ENCODE measurements at regions not wholly inside any gene's neighbourhood (a gene's known extent, or its start where the extent isn't known, plus 50 kb on each side); places are given as distances from the start of the nearest gene placed in this dataset.

DNA sequence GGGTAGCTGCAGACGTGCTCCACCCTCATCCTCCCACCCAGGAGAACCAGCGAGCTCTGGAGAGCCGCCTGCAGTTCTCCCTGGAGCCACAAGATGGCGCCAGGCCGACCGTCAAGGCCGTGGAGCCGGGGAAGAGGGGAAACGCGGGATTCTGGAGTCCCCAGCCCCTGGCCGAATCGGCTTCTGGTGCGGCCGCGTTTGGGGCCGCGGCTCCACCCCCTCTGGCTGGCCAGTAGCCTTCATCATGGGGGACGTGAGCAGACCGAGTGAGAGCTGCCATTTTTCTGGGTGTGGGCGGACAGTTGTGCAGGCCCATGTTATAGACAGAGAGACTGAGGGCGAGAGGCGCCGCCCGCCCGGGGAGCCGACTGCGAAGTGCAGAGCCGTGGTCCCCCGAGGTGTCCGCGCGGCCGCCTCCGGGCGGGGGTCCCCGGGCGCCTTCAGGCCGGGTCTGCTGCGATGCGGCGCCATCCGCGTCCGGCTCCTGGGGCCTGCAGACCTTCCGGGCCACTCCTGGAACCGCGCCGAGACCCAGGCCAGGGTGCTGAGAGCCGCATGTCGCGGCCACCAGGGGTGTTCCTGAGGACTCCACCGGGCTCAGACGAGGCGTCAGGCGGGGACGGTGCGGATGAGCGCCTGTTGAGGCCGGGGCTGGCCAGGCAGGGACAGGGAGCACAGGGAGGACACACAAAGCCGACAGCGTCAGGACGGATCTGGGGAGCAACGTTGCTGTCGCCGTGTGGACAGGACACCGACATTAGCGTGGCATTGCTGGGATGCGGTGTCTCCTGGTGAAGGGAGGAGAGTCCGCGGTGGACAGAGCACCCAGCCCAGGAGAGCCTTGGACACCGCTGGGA, 418.2 kb upstream of the HS6ST1 start:
- peak in 1 of 2 donors; percentile 87 for DNase-seq (ENCODE audit: low spot score in 2 of 2)
- H3K9me3 ChIP-seq, result no peaks in the 10 kb centered on the region
- TF ChIP-seq, protein P1, sequence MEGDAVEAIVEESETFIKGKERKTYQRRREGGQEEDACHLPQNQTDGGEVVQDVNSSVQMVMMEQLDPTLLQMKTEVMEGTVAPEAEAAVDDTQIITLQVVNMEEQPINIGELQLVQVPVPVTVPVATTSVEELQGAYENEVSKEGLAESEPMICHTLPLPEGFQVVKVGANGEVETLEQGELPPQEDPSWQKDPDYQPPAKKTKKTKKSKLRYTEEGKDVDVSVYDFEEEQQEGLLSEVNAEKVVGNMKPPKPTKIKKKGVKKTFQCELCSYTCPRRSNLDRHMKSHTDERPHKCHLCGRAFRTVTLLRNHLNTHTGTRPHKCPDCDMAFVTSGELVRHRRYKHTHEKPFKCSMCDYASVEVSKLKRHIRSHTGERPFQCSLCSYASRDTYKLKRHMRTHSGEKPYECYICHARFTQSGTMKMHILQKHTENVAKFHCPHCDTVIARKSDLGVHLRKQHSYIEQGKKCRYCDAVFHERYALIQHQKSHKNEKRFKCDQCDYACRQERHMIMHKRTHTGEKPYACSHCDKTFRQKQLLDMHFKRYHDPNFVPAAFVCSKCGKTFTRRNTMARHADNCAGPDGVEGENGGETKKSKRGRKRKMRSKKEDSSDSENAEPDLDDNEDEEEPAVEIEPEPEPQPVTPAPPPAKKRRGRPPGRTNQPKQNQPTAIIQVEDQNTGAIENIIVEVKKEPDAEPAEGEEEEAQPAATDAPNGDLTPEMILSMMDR (IDR thresholded peaks at IDR 0.05), result peak; percentile 76 to 99 (median 99)
- no peak overlapping the region for H3K27ac ChIP-seq
- H3K4me1 ChIP-seq, result peaks cover 8 to 9% of the 10 kb centered on the region in 2 donors
- H3K27me3 ChIP-seq, result no peaks in the 10 kb centered on the region
- H3K36me3 ChIP-seq, result no peaks in the 10 kb centered on the region
- peak overlapping the region; percentile 50 to 58 for H3K4me3 ChIP-seq
- intact Hi-C loops (cut with DNase I), result loop anchor here (5.0 to 10.0 kb wide), 2 partner anchors 412 to 660 kb away; no protein-coding TSS in a partner anchor

DNA sequence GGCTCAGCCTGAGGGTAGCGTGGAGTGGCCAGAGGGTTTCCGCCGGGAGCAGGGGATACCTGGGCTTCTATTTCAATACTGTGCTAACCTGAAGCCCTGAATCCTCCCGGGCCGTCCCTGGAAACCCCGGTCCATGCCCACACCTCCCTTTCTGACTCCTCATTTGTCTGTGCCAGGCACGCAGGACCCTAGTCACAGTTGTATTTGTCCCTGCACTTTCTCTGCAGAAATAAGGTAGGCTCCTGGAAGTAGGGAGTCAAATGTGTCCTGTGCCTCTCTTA, 418.8 kb upstream of the HS6ST1 start:
- H3K9me3 ChIP-seq, result no peaks in the 10 kb centered on the region
- no peak for DNase-seq (ENCODE audit: low spot score in 2 of 2)
- intact Hi-C loops (cut with DNase I), result loop anchor here (5.0 to 10.0 kb wide), 2 partner anchors 413 to 660 kb away; no protein-coding TSS in a partner anchor
- no peak overlapping the region for H3K27ac ChIP-seq
- TF ChIP-seq, protein P1 (IDR thresholded peaks at IDR 0.05), result no peak
- no peaks in the 10 kb centered on the region for H3K27me3 ChIP-seq
- H3K4me1 ChIP-seq, result peaks cover 8 to 9% of the 10 kb centered on the region in 2 donors
- no peaks in the 10 kb centered on the region for H3K36me3 ChIP-seq
- no peak overlapping the region for H3K4me3 ChIP-seq

DNA sequence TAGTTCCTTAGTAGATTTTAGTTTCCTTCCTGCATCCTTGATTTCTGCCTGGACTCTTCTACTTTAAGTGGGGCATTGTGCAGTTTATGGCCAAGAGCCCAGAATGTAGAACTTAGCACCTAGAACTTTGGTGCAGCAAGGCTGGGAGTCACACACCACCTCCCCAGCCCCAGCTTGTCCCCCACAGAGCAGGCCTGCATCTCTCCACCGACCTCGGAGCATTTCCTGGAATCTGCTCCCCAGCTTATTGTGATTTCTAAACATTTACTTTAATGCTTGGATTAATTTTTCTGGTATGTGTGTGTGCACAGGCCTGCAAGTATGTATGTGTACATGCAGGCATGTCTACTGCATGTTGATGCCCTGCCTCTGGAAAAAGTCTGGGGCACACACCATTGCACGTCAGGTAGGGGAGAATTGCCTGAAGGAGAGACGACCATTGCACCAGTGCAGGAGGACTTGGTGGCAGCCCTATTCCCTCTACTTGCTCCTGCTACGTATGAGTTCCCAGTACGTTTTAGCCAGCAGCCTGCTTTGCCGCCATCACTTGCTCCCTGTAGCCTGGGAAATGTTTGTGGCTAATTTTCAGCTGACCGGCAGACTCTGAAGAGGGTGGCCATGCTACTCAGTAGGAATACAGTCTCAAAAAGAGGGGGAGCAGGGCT, 419.9 kb upstream of the HS6ST1 start:
- Histone ChIP-seq H3K4me1 (peaks cover 8 to 9% of the 10 kb centered on the region in 2 donors), H3K4me3 (no peak overlapping the region), H3K27me3 (no peaks in the 10 kb centered on the region), H3K36me3 (no peaks in the 10 kb centered on the region), H3K27ac (no peak overlapping the region), H3K9me3 (no peaks in the 10 kb centered on the region)
- intact Hi-C loops (cut with DNase I), result loop anchor here (5.0 to 10.0 kb wide), 2 partner anchors 414 to 659 kb away; no protein-coding TSS in a partner anchor
- DNase-seq (ENCODE audit: low spot score in 2 of 2), result no peak
- TF ChIP-seq, protein P1 (IDR thresholded peaks at IDR 0.05), result no peak

DNA sequence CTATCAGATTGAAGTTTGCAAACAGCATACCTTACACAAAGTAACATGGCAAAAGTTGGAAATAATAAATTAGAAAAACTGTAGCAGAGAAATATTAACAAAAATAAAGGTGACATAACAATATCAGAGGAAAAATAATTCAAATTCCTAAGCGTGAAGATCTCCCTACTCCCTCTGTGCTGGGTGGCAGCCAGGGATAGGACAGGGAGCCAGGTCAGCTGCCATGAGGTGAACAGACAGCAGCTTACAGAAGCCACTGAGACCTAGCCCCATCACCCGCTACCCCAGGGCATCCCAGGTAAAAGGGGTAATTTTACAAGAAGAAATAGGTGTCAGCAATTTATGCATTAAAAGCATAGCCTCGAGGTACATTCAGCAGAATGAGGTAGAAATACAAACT, 423.8 kb upstream of the HS6ST1 start:
- no peaks in the 10 kb centered on the region for H3K36me3 ChIP-seq
- no peaks in the 10 kb centered on the region for H3K4me1 ChIP-seq
- intact Hi-C loops (cut with DNase I), result no loop called here
- TF ChIP-seq, protein P1 (IDR thresholded peaks at IDR 0.05), result no peak
- no peaks in the 10 kb centered on the region for H3K9me3 ChIP-seq
- no peak overlapping the region for H3K4me3 ChIP-seq
- no peaks in the 10 kb centered on the region for H3K27me3 ChIP-seq
- no peak overlapping the region for H3K27ac ChIP-seq
- no peak for DNase-seq (ENCODE audit: low spot score in 2 of 2)

DNA sequence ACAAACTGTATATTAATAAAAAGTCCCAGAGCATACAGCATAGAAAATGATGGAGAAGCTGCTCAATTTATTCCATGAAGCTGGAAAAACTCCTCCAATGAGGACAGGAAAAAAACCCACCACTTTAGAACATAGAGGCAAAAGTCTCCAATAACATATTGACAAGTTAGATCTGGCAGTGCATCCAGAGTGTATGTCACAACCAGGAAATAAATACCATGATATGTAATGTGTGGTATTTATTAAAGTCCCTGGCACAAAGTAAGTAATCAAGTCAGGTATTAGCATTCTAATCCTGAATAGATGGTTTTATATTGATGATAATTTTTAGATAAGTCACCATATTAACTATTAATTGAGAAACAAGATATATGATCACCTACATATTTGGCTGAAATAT, 427.3 kb upstream of the HS6ST1 start:
- no peak overlapping the region for H3K27ac ChIP-seq

More for the DNA sequence above, 427.3 kb upstream of the HS6ST1 start:
- Histone ChIP-seq H3K36me3 (no peaks in the 10 kb centered on the region), H3K27me3 (no peaks in the 10 kb centered on the region), H3K4me1 (no peaks in the 10 kb centered on the region), H3K4me3 (no peak overlapping the region), H3K9me3 (no peaks in the 10 kb centered on the region)
- DNase-seq (ENCODE audit: low spot score in 2 of 2), result no peak
- intact Hi-C loops (cut with DNase I), result no loop called here
- TF ChIP-seq, protein P1 (IDR thresholded peaks at IDR 0.05), result no peak
